ENCODE measurements at regions not wholly inside any gene's neighbourhood (a gene's known extent, or its start where the extent isn't known, plus 50 kb on each side); places are given as distances from the start of the nearest gene placed in this dataset.

GRCh38 chr10:83952314-83952713 lies 187.0 kb upstream of the GHITM start:
- H3K4me1 ChIP-seq, result no peaks in the 10 kb centered on the region
- TF ChIP-seq, protein P1, sequence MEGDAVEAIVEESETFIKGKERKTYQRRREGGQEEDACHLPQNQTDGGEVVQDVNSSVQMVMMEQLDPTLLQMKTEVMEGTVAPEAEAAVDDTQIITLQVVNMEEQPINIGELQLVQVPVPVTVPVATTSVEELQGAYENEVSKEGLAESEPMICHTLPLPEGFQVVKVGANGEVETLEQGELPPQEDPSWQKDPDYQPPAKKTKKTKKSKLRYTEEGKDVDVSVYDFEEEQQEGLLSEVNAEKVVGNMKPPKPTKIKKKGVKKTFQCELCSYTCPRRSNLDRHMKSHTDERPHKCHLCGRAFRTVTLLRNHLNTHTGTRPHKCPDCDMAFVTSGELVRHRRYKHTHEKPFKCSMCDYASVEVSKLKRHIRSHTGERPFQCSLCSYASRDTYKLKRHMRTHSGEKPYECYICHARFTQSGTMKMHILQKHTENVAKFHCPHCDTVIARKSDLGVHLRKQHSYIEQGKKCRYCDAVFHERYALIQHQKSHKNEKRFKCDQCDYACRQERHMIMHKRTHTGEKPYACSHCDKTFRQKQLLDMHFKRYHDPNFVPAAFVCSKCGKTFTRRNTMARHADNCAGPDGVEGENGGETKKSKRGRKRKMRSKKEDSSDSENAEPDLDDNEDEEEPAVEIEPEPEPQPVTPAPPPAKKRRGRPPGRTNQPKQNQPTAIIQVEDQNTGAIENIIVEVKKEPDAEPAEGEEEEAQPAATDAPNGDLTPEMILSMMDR (IDR thresholded peaks at IDR 0.05), result no peak
- no peaks in the 10 kb centered on the region for H3K27me3 ChIP-seq
- H3K36me3 ChIP-seq, result no peaks in the 10 kb centered on the region
- DNase-seq (ENCODE audit: low spot score), result no peak
- H3K4me3 ChIP-seq, result no peak overlapping the region
- no peak overlapping the region for H3K27ac ChIP-seq
- H3K9me3 ChIP-seq, result no peaks in the 10 kb centered on the region

DNA sequence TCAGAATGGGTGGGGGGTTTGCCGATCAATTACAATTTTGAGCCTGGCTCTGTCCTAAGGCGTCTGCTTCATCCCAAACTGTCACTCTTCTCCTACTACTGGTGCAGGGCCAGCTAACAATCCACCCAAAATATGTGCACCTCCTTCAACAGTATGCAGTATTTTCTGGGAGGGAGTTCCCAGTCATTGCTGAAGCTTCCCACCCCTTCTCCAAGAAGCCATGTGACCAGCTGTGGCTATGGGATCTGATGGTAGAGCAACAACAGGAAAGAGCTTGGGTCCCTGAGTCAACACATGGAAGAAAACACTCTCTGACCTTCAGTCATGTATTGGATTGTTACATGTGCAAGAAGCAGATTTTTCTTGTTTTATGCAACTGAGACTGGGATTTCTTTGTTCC lies 185.7 kb upstream of the GHITM start:
- no peak overlapping the region for H3K4me3 ChIP-seq
- TF ChIP-seq, protein P1 (IDR thresholded peaks at IDR 0.05), result no peak
- H3K27me3 ChIP-seq, result no peaks in the 10 kb centered on the region
- DNase-seq (ENCODE audit: low spot score), result no peak
- no peak overlapping the region for H3K27ac ChIP-seq
- no peaks in the 10 kb centered on the region for H3K36me3 ChIP-seq
- H3K9me3 ChIP-seq, result no peaks in the 10 kb centered on the region
- H3K4me1 ChIP-seq, result no peaks in the 10 kb centered on the region

GRCh38 chr10:83954193-83954799 lies 185.0 kb upstream of the GHITM start:
- Histone ChIP-seq H3K9me3 (no peaks in the 10 kb centered on the region), H3K4me3 (no peak overlapping the region), H3K4me1 (no peaks in the 10 kb centered on the region), H3K27me3 (no peaks in the 10 kb centered on the region), H3K36me3 (no peaks in the 10 kb centered on the region), H3K27ac (no peak overlapping the region)
- TF ChIP-seq, protein P1 (IDR thresholded peaks at IDR 0.05), result no peak
- DNase-seq (ENCODE audit: low spot score), result no peak

DNA sequence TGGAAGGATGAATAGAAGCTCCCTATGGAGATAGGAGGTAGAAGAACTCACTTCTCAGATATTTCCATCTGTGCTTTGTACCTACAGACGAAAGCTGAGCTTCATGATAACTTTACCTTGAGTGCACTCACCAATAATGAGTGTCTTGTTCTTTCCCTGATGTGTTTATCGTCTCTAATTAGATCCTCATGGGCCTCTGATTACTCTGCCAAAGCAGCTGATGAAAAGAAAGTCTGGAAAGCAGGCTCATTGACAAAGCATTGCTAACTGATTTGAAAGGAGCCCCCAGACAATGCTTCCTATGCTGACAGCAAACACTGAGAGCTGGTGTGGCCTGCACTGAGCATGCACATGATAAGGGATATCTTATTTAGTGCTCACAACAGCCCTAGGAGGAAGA lies 183.9 kb upstream of the GHITM start:
- no peaks in the 10 kb centered on the region for H3K4me1 ChIP-seq
- no peaks in the 10 kb centered on the region for H3K36me3 ChIP-seq
- H3K9me3 ChIP-seq, result no peaks in the 10 kb centered on the region
- H3K27me3 ChIP-seq, result no peaks in the 10 kb centered on the region
- H3K4me3 ChIP-seq, result no peak overlapping the region
- TF ChIP-seq, protein P1 (IDR thresholded peaks at IDR 0.05), result no peak
- DNase-seq (ENCODE audit: low spot score), result no peak
- H3K27ac ChIP-seq, result no peak overlapping the region

DNA sequence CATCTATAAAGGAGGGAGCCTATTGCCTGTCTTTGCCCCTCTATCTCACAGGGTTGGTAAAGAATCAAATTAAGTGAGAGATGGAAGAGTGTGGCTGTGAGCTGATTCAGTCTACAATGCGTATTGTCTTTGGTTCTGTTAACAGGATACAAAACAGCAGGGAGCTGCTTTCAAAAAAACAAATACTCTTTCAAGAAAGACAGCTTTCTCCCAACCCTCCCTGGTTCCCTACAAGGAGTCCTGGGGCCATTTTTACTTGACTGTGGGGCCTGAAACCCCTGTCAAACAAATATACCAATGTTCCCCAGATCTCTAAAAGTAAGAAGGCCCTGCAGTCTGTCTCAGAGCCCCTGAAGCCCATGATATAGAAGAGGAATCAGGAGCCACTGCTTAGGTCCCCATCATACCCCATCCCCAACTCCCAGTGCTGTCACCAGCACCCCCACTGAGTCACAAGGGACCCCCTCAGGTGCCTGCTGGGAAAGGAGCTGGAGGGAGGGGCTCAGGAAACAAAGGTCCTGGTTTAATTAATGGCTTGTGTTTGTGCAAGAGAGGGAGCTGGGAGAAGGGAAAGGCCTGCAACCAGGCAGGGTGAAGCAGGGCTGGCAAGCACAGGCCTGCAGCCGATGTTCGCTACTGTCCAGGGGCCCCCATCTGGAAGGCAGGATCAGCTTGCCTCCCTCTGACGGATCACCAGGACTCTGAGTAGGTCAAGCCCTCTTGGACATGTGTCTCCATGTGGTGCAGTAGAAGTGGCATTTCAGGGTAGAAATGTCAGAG lies 182.0 kb upstream of the GHITM start:
- no peak for DNase-seq (ENCODE audit: low spot score)
- Histone ChIP-seq H3K36me3 (no peaks in the 10 kb centered on the region), H3K27ac (no peak overlapping the region), H3K27me3 (no peaks in the 10 kb centered on the region), H3K4me1 (no peaks in the 10 kb centered on the region), H3K4me3 (no peak overlapping the region), H3K9me3 (no peaks in the 10 kb centered on the region)
- TF ChIP-seq, protein P1 (IDR thresholded peaks at IDR 0.05), result no peak
